K562 (cell line): ENCODE measurements at regions not wholly inside any gene's neighbourhood (a gene's known extent, or its start where the extent isn't known, plus 50 kb on each side); places are given as distances from the start of the nearest gene placed in this dataset.

Experiments used
- ARHGAP35 ChIP-seq: fragments of 450-650 bp; IDR thresholded peaks from 2 replicates; pipeline ENCODE4 v1.6.1; 2018; ENCODE audit not compliant: partially characterized antibody
- ARID4B ChIP-seq: sonication (generic); formaldehyde crosslinking; IDR thresholded peaks from 2 replicates; pipeline ENCODE4 v1.8.0; 2022; ENCODE audit warnings: mild to moderate bottlenecking, missing genetic modification reagents
- BCLAF1 ChIP-seq, 2 experiments: fragments of 450-650 bp in 1 of 2; IDR thresholded peaks; 2 replicates each; pipeline ENCODE4 v1.6.1; 2011 to 2017; ENCODE audit warnings: low read depth in 2 of 2, antibody characterized with exemption in 1 of 2, borderline replicate concordance in 1 of 2, low read length in 1 of 2, mild to moderate bottlenecking in 1 of 2, mixed read lengths in 1 of 2; ENCODE audit not compliant: control insufficient read depth in 1 of 2
- CHD1 ChIP-seq: fragments of 200-600 bp; sonication (generic); IDR thresholded peaks from one replicate; pipeline ENCODE4 v1.6.1; 2012; ENCODE audit warnings: mild to moderate bottlenecking, moderate library complexity, low read length, inconsistent platforms
- CREB5 ChIP-seq: fragments of 250-450 bp; sonication (Bioruptor Pico); IDR thresholded peaks from 2 replicates; pipeline ENCODE4 v1.5.0; 2020; ENCODE audit warnings: mild to moderate bottlenecking
- E2F8 ChIP-seq: fragments of 450-650 bp; IDR thresholded peaks from 2 replicates; pipeline ENCODE4 v1.7.1; 2018; ENCODE audit warnings: mild to moderate bottlenecking, low read depth; ENCODE audit not compliant: partially characterized antibody
- FOXA1 ChIP-seq: fragments of 450-650 bp; IDR thresholded peaks from 2 replicates; pipeline ENCODE4 v1.6.1; 2016; ENCODE audit warnings: mild to moderate bottlenecking, borderline replicate concordance
- HDAC1 ChIP-seq, 2 experiments: fragments of 450-650 bp; IDR thresholded peaks; 2 replicates each; pipeline ENCODE4 v1.6.1; 2016 to 2017; ENCODE audit warnings: inconsistent platforms in 1 of 2, mild to moderate bottlenecking in 1 of 2, moderate library complexity in 1 of 2
- POLR2B ChIP-seq: fragments of 450-650 bp; IDR thresholded peaks from 2 replicates; pipeline ENCODE4 v1.6.1; 2018; ENCODE audit warnings: low read depth; ENCODE audit not compliant: partially characterized antibody
- RNF2 ChIP-seq: sonication (generic); IDR thresholded peaks from 2 replicates; pipeline ENCODE4 v1.6.1; 2016
- RUNX1 ChIP-seq: sonication (generic); IDR thresholded peaks from 2 replicates; pipeline ENCODE4 v1.6.1; 2016; ENCODE audit warnings: antibody characterized with exemption, low read depth
- TOE1 ChIP-seq, 2 experiments: fragments of 450-650 bp in 1 of 2; sonication (generic) in 1 of 2; formaldehyde crosslinking in 1 of 2; IDR thresholded peaks; 2 replicates each; pipeline versions ENCODE4 v1.7.1 to v1.8.0; 2016 to 2022; ENCODE audit warnings: borderline replicate concordance in 2 of 2, mild to moderate bottlenecking in 2 of 2, antibody characterized with exemption in 1 of 2, inconsistent platforms in 1 of 2, low read depth in 1 of 2, missing genetic modification reagents in 1 of 2, moderate library complexity in 1 of 2
- ZNF282 ChIP-seq: sonication (generic); formaldehyde crosslinking; IDR thresholded peaks from 2 replicates; pipeline ENCODE4 v1.8.1; 2023; ENCODE audit warnings: missing genetic modification reagents
- ZZZ3 ChIP-seq: fragments of 450-650 bp; IDR thresholded peaks from 2 replicates; pipeline ENCODE4 v1.6.1; 2016; ENCODE audit warnings: antibody characterized with exemption, mild to moderate bottlenecking, moderate library complexity
- TF ChIP-seq, protein P1 (sequence below): sonication (generic); IDR thresholded peaks from 2 replicates; pipeline ENCODE4 v1.6.1; 2016

- TF ChIP-seq ZNF282 (CRISPR knock-in tag) (no peak), FOXA1 (no peak), HDAC1 (IDR thresholded peaks at IDR 0.05) (peak in 1 of 2 experiments; percentile 69; a peak in 2 of 4 replicates), ARHGAP35 (no peak), RUNX1 (0 out of 2 replicates have a peak, but pooled peaks have one; percentile 49), CREB5 (no peak), TOE1 (IDR thresholded peaks at IDR 0.05; ENCODE audit: borderline replicate concordance) (no peak), TOE1 (CRISPR knock-in tag; IDR thresholded peaks at IDR 0.05; ENCODE audit: borderline replicate concordance, low read depth) (no peak), CHD1 (no peak), BCLAF1 (IDR thresholded peaks at IDR 0.05; ENCODE audit: borderline replicate concordance in 1 of 2, control insufficient read depth in 1 of 2, low read depth in 2 of 2, low read length in 1 of 2) (no peak), POLR2B (no peak), ZZZ3 (no peak), E2F8 (peak; percentile 30), RNF2 (peak; percentile 77), ARID4B (CRISPR knock-in tag) (no peak)
- TF ChIP-seq, protein P1, sequence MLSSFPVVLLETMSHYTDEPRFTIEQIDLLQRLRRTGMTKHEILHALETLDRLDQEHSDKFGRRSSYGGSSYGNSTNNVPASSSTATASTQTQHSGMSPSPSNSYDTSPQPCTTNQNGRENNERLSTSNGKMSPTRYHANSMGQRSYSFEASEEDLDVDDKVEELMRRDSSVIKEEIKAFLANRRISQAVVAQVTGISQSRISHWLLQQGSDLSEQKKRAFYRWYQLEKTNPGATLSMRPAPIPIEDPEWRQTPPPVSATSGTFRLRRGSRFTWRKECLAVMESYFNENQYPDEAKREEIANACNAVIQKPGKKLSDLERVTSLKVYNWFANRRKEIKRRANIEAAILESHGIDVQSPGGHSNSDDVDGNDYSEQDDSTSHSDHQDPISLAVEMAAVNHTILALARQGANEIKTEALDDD, result no peak
Measured at GRCh38 chr1:87435484-87435883, 106.8 kb downstream of the LMO4 start (continued).
